Activated gamma-delta T cell treated with Interleukin-2 at 50 U/mL for 16 hours (primary cell): ENCODE measurements at regions not wholly inside any gene's neighbourhood (a gene's known extent, or its start where the extent isn't known, plus 50 kb on each side); places are given as distances from the start of the nearest gene placed in this dataset.
"Not testable (repeated sequence)": the region's sequence is repeated elsewhere in the genome, so short reads cannot be mapped to it uniquely, and the experiment has no call there.

Source experiments
- DNase-seq: peaks from one replicate; pipeline ENCODE4 v3.0.0-alpha.2; 2020

GRCh38 chr6:164356814-164357213, 942.3 kb downstream of the QKI start:
- DNase-seq = no peak

- DNase-seq = no peak
Observed at GRCh38 chr6:164347455-164347854, 932.9 kb downstream of the QKI start.

- DNase-seq = no peak
Observed at GRCh38 chr6:164346631-164347030, 932.1 kb downstream of the QKI start.

GRCh38 chr6:164345806-164346496, 931.4 kb downstream of the QKI start:
- no peak for DNase-seq

GRCh38 chr6:164345327-164345726, 930.8 kb downstream of the QKI start:
- no peak for DNase-seq

GRCh38 chr6:164344801-164345291, 930.3 kb downstream of the QKI start:
- no peak for DNase-seq

- DNase-seq = not testable (repeated sequence)
Observed at GRCh38 chr6:164339442-164339841, 924.9 kb downstream of the QKI start.

- no peak for DNase-seq
Observed at GRCh38 chr6:164337925-164338397, 923.4 kb downstream of the QKI start.

GRCh38 chr6:164337024-164337924, 922.8 kb downstream of the QKI start:
- DNase-seq = no peak

- no peak for DNase-seq
Observed at GRCh38 chr6:164336455-164336854, 921.9 kb downstream of the QKI start.

GRCh38 chr6:164331026-164331425, 916.5 kb downstream of the QKI start:
- DNase-seq = no peak

GRCh38 chr6:164325168-164325567, 910.6 kb downstream of the QKI start:
- DNase-seq = no peak

- no peak for DNase-seq
Observed at GRCh38 chr6:164322533-164322932, 908.0 kb downstream of the QKI start.

- no peak for DNase-seq
Observed at GRCh38 chr6:164321297-164321696, 906.8 kb downstream of the QKI start.

GRCh38 chr6:164315376-164315775, 900.9 kb downstream of the QKI start:
- DNase-seq = no peak

GRCh38 chr6:164308339-164308738, 893.8 kb downstream of the QKI start:
- no peak for DNase-seq

GRCh38 chr6:164303102-164303964, 888.8 kb downstream of the QKI start:
- no peak for DNase-seq

- no peak for DNase-seq
Observed at GRCh38 chr6:164296411-164296810, 881.9 kb downstream of the QKI start.

- DNase-seq = no peak
Observed at GRCh38 chr6:164294047-164294784, 879.7 kb downstream of the QKI start.

GRCh38 chr6:164291224-164291623, 876.7 kb downstream of the QKI start:
- no peak for DNase-seq

GRCh38 chr6:164290101-164290500, 875.6 kb downstream of the QKI start:
- no peak for DNase-seq

GRCh38 chr6:164286011-164286410, 871.5 kb downstream of the QKI start:
- no peak for DNase-seq
